ENCODE measurements at regions not wholly inside any gene's neighbourhood (a gene's known extent, or its start where the extent isn't known, plus 50 kb on each side); places are given as distances from the start of the nearest gene placed in this dataset.

- no peak for TF ChIP-seq CTCF (IDR thresholded peaks at IDR 0.05; ENCODE audit: extremely low read depth, insufficient read depth, missing control alignments)
- in situ Hi-C loops (cut with MboI; ENCODE audit: low pct_unique_long_range_greater_than_20kb, low sequenced_read_pairs, unreplicated experiment): no loop called here
- no peak for DNase-seq (ENCODE audit: low spot score)
Measured at GRCh38 chr2:180709392-180710145, 270.8 kb upstream of the UBE2E3 start.

GRCh38 chr2:180707884-180708205 is 272.6 kb upstream of the UBE2E3 start:
- no peak for TF ChIP-seq CTCF (IDR thresholded peaks at IDR 0.05; ENCODE audit: extremely low read depth, insufficient read depth, missing control alignments)
- no peak for DNase-seq (ENCODE audit: low spot score)
- in situ Hi-C loops (cut with MboI; ENCODE audit: low pct_unique_long_range_greater_than_20kb, low sequenced_read_pairs, unreplicated experiment): no loop called here

GRCh38 chr2:180707175-180707883 is 273.1 kb upstream of the UBE2E3 start:
- no peak for TF ChIP-seq CTCF (IDR thresholded peaks at IDR 0.05; ENCODE audit: extremely low read depth, insufficient read depth, missing control alignments)
- in situ Hi-C loops (cut with MboI; ENCODE audit: low pct_unique_long_range_greater_than_20kb, low sequenced_read_pairs, unreplicated experiment): no loop called here
- no peak for DNase-seq (ENCODE audit: low spot score)

- no peak for DNase-seq (ENCODE audit: low spot score)
- in situ Hi-C loops (cut with MboI; ENCODE audit: low pct_unique_long_range_greater_than_20kb, low sequenced_read_pairs, unreplicated experiment): no loop called here
- no peak for TF ChIP-seq CTCF (IDR thresholded peaks at IDR 0.05; ENCODE audit: extremely low read depth, insufficient read depth, missing control alignments)
Measured at GRCh38 chr2:180706694-180707093, 273.7 kb upstream of the UBE2E3 start.

- no peak for TF ChIP-seq CTCF (IDR thresholded peaks at IDR 0.05; ENCODE audit: extremely low read depth, insufficient read depth, missing control alignments)
- in situ Hi-C loops (cut with MboI; ENCODE audit: low pct_unique_long_range_greater_than_20kb, low sequenced_read_pairs, unreplicated experiment): no loop called here
- DNase-seq (ENCODE audit: low spot score): no peak
Measured at GRCh38 chr2:180705551-180705950, 274.9 kb upstream of the UBE2E3 start.

- no peak for DNase-seq (ENCODE audit: low spot score)
- in situ Hi-C loops (cut with MboI; ENCODE audit: low pct_unique_long_range_greater_than_20kb, low sequenced_read_pairs, unreplicated experiment): no loop called here
Measured at GRCh38 chr2:180705122-180705521, 275.3 kb upstream of the UBE2E3 start.

More at GRCh38 chr2:180705122-180705521, 275.3 kb upstream of the UBE2E3 start:
- TF ChIP-seq CTCF (IDR thresholded peaks at IDR 0.05; ENCODE audit: extremely low read depth, insufficient read depth, missing control alignments): no peak
